WERI-Rb-1 (cell line): ENCODE measurements at regions not wholly inside any gene's neighbourhood (a gene's known extent, or its start where the extent isn't known, plus 50 kb on each side); places are given as distances from the start of the nearest gene placed in this dataset.

Source experiments
- DNase-seq: peaks from one replicate; pipeline ENCODE4 v3.0.0-alpha.2; 2020
- H3K27ac ChIP-seq: fragments of 250-450 bp; sonication (Bioruptor Pico); 2 replicates; pipeline ENCODE4 v1.5.1; 2020; ENCODE audit warnings: mild to moderate bottlenecking, moderate library complexity
- H3K27me3 ChIP-seq: fragments of 250-450 bp; sonication (Bioruptor Pico); 2 replicates; pipeline ENCODE4 v1.5.1; 2021; ENCODE audit warnings: mild to moderate bottlenecking, low read depth, moderate library complexity; ENCODE audit not compliant: insufficient read depth, severe bottlenecking
- H3K36me3 ChIP-seq: fragments of 250-450 bp; sonication (Bioruptor Pico); 2 replicates; pipeline ENCODE4 v1.5.1; 2020; ENCODE audit warnings: mild to moderate bottlenecking, moderate library complexity
- H3K4me3 ChIP-seq: 2 replicates; pipeline ENCODE4 v1.5.1; 2011; ENCODE audit warnings: low read depth, mild to moderate bottlenecking, control low read depth, low read length
- H3K9me3 ChIP-seq: fragments of 250-450 bp; sonication (Bioruptor Pico); 2 replicates; pipeline ENCODE4 v1.5.1; 2021; ENCODE audit warnings: mild to moderate bottlenecking, moderate library complexity; ENCODE audit not compliant: severe bottlenecking
- TF ChIP-seq, protein P1 (sequence below): IDR thresholded peaks from 2 replicates; pipeline ENCODE4 v1.5.1; 2011; ENCODE audit warnings: low read depth, mild to moderate bottlenecking, control low read depth, inconsistent platforms, low read length

DNA sequence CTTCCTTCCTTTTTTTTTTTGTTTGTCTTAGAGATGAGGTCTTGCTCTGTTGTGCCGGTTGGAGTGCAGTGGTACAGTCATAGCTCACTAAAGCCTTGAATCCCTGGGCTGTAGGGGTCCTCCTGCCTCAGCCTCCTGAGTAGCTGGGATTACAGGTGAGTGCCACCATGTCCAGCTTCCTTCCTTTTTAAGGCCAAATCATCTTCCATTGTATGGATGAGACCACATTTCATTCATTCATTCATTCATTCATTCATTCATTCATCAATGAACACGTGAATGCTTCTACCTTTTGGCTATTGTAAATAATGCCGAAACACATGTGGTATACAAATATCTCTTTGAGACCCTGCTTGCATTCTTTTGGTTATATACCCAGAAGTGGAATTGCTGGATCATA is 60.0 kb upstream of the BAIAP2L1 start:
- no peak overlapping the region for H3K4me3 ChIP-seq
- no peak for DNase-seq
- no peaks in the 10 kb centered on the region for H3K36me3 ChIP-seq
- H3K27me3 ChIP-seq = no peaks in the 10 kb centered on the region
- no peaks in the 10 kb centered on the region for H3K9me3 ChIP-seq
- H3K27ac ChIP-seq = no peak overlapping the region
- TF ChIP-seq, protein P1, sequence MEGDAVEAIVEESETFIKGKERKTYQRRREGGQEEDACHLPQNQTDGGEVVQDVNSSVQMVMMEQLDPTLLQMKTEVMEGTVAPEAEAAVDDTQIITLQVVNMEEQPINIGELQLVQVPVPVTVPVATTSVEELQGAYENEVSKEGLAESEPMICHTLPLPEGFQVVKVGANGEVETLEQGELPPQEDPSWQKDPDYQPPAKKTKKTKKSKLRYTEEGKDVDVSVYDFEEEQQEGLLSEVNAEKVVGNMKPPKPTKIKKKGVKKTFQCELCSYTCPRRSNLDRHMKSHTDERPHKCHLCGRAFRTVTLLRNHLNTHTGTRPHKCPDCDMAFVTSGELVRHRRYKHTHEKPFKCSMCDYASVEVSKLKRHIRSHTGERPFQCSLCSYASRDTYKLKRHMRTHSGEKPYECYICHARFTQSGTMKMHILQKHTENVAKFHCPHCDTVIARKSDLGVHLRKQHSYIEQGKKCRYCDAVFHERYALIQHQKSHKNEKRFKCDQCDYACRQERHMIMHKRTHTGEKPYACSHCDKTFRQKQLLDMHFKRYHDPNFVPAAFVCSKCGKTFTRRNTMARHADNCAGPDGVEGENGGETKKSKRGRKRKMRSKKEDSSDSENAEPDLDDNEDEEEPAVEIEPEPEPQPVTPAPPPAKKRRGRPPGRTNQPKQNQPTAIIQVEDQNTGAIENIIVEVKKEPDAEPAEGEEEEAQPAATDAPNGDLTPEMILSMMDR = no peak

- TF ChIP-seq, protein P1 = no peak
- DNase-seq = no peak
- Histone ChIP-seq H3K4me3 (no peak overlapping the region), H3K36me3 (no peaks in the 10 kb centered on the region), H3K27me3 (no peaks in the 10 kb centered on the region), H3K9me3 (no peaks in the 10 kb centered on the region), H3K27ac (no peak overlapping the region)
Measured at GRCh38 chr7:98459529-98459928, 58.6 kb upstream of the BAIAP2L1 start.

DNA sequence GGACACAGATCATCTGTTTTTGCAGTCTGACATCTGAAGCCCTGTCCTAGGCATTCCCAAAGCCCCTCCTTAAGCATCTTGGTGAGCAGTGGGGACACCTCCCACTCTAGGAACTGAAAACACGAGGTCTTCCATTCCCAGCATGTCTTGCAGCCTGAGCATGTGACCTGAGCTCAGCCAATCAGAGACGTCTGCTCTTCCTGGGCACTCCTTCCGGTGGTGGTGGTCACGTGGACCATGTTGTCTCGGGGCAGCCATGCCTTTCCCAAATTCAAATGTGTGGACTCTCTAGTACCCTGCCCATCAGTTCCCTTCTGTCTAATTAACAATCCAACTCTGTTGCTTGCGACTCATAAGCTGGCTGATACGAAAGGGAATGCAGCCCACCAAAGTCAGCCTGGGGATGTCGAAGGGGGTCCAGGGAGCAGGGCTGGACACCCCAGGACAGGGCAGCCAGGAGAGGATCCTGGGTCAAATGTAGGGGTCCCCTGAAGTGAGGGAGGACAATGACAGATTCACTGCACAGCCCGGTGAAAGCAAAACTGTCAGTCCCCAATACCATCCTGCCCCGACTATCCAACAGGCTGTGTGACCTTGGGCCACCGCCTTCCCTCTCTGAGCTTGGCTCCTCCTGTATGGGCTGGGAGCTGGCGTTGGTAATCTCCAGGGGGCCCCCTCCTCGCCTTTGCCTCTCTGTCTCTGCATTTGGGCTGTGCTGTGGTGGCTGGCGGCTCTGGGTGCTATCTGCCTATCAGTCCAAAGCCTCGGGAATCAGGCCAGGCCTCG is 57.4 kb upstream of the BAIAP2L1 start:
- DNase-seq = no peak
- Histone ChIP-seq H3K4me3 (no peak overlapping the region), H3K27me3 (no peaks in the 10 kb centered on the region), H3K9me3 (no peaks in the 10 kb centered on the region), H3K27ac (no peak overlapping the region), H3K36me3 (no peaks in the 10 kb centered on the region)
- TF ChIP-seq, protein P1 = no peak

GRCh38 chr7:98456866-98457265 is 56.0 kb upstream of the BAIAP2L1 start:
- no peak overlapping the region for H3K4me3 ChIP-seq

DNA sequence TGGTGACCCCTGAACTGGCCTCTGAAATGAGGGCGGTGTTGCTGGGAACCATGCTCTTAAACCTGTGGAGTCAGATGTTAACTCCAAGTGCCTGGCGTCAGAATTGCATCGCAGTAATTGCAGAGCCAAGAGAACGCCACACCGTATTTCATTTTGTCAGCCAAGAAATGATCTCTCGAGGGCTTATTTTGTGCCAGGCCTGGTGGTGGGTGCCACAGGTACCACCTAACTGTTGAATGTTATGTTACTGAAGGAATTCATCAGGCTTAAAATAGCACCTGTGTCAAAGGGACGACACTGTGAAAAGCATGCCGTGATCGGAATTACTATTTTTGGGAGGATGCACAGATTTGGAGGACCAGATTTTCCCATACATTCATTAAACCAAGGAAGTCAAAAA is 51.9 kb upstream of the BAIAP2L1 start:
- peaks cover 3% of the 10 kb centered on the region for H3K9me3 ChIP-seq
- DNase-seq = no peak
- no peak overlapping the region for H3K4me3 ChIP-seq
- TF ChIP-seq, protein P1 = no peak
- no peak overlapping the region for H3K27ac ChIP-seq
- H3K27me3 ChIP-seq = no peaks in the 10 kb centered on the region
- H3K36me3 ChIP-seq = no peaks in the 10 kb centered on the region

More at GRCh38 chr7:98456866-98457265, 56.0 kb upstream of the BAIAP2L1 start:
- TF ChIP-seq, protein P1 = no peak
- no peaks in the 10 kb centered on the region for H3K36me3 ChIP-seq
- DNase-seq = no peak
- H3K9me3 ChIP-seq = peaks cover 3% of the 10 kb centered on the region
- H3K27me3 ChIP-seq = no peaks in the 10 kb centered on the region
- H3K27ac ChIP-seq = no peak overlapping the region
